GM18858 (cell line): ENCODE measurements at regions not wholly inside any gene's neighbourhood (a gene's known extent, or its start where the extent isn't known, plus 50 kb on each side); places are given as distances from the start of the nearest gene placed in this dataset.
"Not testable (repeated sequence)": the region's sequence is repeated elsewhere in the genome, so short reads cannot be mapped to it uniquely, and the experiment has no call there.

Experiments
- ATAC-seq: cut with Tn5 transposase; IDR thresholded peaks from one replicate; pipeline ENCODE4 v1.9.1; 2021; ENCODE audit not compliant: unreplicated experiment

- ATAC-seq = no peak
Observed at GRCh38 chr12:67531501-67531900, 117.0 kb upstream of the DYRK2 start.

DNA sequence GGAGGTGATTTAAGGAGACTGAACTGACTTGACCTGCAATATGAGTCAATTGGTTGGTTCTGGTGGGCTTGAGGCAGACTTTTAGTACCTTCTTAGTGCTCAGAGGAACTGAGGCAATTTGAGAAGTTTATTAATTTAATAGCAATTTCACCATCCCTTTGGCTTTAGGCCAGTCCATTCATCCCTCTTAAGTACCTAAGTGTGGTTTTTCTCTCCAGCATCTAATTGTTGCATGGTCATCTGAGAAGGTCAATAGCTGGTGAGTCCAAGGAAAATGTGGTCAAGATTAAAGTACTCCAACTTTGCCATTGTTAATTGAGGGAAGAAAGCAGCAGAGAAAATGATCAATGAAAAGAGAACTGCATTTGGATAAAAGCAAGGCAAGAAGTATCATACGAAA, 115.4 kb upstream of the DYRK2 start:
- ATAC-seq = no peak

GRCh38 chr12:67534046-67534445, 114.5 kb upstream of the DYRK2 start:
- no peak for ATAC-seq

DNA sequence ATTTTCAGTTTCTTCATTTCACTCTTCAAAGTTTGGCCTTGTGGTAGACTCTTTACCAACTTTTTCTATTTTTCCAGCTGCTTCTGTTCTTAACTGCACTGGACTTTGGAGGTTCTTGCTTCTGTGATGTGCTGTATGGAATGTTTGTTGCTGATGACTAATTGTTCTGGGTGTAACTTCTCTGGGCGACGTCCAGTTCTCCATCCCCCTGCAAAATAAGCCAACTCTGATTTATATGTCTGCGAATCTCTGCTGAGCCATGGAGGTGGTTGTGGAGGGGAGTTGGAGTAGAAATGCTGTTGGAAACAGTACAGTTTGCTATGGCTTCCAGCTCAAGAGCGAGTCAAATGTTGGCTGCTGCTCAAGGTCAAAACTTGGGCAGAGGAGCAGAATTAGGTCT, 113.9 kb upstream of the DYRK2 start:
- no peak for ATAC-seq

GRCh38 chr12:67535176-67535575, 113.4 kb upstream of the DYRK2 start:
- ATAC-seq = no peak

- no peak for ATAC-seq
Observed at GRCh38 chr12:67535971-67536370, 112.6 kb upstream of the DYRK2 start.

DNA sequence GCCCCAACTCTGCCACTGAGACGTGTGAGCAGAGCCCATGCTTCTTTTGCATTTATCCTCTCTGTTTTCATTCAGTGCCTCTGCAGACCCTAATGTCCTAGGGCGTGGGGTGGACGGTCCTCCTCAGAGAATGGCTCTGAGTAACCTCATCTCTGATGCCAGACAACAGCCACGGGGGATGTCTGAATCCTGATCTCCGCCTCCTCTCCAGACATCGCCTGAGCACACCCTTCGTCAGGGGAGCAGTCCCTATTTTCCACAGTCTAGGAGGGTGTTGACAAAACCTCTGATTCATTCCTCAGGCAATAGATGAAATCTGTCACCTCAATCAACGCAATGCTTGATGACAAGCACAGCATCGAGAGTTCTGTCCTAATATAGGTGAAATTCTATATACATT, 109.2 kb upstream of the DYRK2 start:
- ATAC-seq = no peak

DNA sequence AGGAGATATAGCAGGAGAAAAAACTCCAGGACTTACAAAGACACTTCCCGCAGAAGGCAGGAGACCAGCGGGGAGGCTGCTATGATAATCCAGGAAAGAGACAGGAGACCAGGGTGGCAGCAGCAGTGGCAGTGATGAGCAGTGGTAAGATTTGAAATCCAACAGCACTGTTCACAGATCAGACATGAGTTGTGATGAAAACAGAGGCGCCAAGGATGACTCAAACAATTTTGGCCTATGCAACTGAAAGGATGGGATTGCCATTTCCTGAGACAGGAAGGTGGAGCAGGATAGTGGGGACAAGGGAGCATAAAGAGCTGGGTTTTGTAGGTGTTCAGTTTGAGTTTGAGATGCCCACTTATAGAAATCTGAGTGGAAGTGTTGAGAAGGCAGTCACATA, 108.6 kb upstream of the DYRK2 start:
- ATAC-seq = no peak

GRCh38 chr12:67540920-67541624, 107.5 kb upstream of the DYRK2 start:
- peak; percentile 75 for ATAC-seq

GRCh38 chr12:67541625-67541991, 106.9 kb upstream of the DYRK2 start:
- peak; percentile 21 for ATAC-seq

DNA sequence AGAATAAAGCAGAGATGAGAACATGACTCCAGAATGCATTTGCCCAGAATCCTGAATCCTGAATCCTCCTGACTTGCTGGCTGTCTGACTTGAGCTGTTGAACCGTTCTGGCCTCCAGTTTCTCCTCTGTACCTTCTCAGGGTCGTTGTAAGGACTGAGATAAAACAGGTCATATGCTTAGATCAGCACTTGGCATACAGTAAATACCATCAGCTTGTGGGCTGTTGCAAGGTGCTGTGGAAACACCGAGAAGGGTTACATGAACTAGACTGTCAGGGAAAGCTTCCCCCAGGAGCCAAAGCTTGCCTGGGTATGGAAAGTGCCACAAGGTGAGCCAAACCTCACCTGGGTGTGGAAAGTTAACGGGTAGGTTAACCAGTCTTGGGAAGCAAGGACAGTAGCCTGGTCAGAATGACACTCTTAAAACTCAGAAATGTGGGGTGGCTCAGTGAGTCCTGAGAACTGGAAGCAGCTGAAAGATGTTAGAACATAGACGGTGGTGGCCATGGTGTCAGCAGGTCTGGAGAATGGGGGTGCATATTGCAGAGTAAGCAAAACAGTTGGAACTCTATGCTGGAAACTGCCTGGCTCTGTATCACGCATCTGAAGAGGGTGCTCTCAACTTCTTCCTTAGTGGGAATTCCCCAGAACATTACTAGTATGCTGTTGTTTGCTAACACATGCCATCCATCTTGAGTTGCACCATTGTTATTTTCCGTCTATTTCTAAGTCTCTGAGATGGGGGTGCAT, 105.3 kb upstream of the DYRK2 start:
- no peak for ATAC-seq

DNA sequence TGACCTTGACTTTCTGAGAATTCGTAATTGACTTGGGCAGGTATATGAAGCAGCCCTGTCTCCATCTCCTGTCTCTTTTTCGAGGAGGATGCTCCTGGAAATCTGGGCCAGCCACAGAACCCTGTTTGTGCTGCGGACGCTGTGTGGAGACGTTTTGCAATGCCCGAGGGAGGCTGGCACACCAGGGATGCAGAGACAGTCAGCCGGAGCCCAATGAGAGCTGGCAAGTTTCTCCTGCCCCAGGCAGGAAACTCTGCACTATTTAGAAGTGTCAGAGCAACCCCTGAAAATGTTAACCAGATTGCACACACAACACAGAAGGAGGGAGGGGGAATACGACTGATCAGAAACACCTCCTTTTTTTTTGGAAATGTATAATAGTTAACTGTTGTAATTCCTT, 103.2 kb upstream of the DYRK2 start:
- no peak for ATAC-seq

DNA sequence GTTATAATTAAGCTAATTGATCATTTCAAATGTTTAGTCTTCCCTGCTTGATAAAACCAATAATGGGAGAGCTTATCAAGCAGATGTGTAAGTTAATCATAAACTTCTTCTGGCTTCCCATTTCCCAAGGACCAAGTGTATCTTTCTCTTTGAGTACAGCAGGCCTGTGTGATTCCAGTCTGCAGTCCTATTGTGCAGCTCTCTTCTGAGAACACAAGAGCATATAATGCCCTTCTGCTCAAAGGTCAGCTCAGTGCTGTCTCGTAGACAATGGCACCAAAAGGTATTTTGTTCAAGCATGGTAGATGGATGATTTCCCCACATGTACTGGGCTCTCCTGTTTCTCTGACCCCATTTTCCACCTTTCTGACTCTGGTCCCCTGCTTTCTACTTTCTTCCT, 101.8 kb upstream of the DYRK2 start:
- no peak for ATAC-seq

- not testable (repeated sequence) for ATAC-seq
Observed at GRCh38 chr12:67555075-67555717, 93.3 kb upstream of the DYRK2 start.

- no peak for ATAC-seq
Observed at GRCh38 chr12:67558775-67559174, 89.8 kb upstream of the DYRK2 start.

DNA sequence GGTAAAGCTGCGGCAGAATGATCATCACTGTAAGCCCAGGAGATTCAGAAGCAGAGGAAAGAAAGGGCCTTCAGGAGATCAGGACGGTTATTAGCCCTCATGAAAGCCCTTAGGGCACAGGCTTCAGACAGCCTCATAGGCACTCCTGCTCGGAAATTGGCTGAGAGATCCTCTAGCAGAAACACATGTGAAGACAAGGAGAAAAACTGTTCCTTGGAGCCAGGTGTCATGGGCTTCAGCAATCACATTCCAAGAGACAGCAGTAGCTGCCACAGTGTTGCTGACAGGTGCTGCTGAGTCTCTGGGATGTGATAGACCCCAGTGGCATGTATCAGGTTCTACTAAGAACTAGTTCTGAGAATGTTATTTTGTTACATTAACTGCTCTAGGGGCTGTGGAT, 88.8 kb upstream of the DYRK2 start:
- ATAC-seq = no peak

GRCh38 chr12:67562513-67563287, 85.8 kb upstream of the DYRK2 start:
- ATAC-seq = no peak

DNA sequence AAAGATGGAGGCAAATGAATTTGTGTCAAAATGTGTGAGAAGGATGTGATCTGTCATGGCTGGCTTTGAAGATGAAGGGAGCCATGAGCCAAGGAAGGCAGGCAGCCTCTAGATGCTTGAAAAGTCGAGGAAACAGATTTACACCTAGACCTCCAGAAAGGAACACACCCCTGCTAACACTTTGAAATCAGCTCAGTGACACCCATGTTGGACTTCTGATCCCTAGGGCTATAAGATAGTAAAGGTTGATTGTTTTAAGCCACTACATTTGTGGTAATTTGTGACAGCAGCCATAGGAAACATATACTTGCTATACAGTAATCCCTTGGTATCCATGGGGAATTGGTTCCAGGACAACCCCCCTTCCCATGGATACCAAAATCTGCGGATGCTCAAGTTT, 80.5 kb upstream of the DYRK2 start:
- no peak for ATAC-seq

GRCh38 chr12:67572492-67572891, 76.1 kb upstream of the DYRK2 start:
- ATAC-seq = no peak

DNA sequence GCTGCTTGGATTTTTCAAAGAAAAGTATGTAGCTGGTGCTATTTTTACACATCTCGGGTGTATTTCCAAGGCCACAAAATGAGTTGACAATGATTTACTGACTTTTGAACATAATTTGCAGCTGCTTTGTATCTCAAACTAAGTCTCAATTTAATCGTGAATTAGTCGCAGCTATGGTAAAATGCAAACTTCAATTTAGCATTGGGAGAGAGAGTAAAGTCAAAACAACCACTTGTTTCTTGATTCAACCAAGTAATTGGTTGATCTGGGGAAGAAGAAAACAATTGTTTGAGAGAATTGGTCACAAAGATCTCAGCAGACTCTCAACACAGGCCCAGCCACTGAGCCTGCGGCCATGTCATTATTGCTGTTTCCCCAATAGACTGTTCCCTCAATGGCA, 75.0 kb upstream of the DYRK2 start:
- no peak for ATAC-seq

GRCh38 chr12:67578976-67579661, 69.4 kb upstream of the DYRK2 start:
- no peak for ATAC-seq
